ENCODE measurements at regions not wholly inside any gene's neighbourhood (a gene's known extent, or its start where the extent isn't known, plus 50 kb on each side); places are given as distances from the start of the nearest gene placed in this dataset.

- TF ChIP-seq ZNF441 (CRISPR knock-in tag; IDR thresholded peaks at IDR 0.05; ENCODE audit: borderline replicate concordance) (no peak), ZNF784 (CRISPR knock-in tag; IDR thresholded peaks at IDR 0.05; ENCODE audit: borderline replicate concordance) (no peak), ZNF530 (CRISPR knock-in tag; IDR thresholded peaks at IDR 0.05; ENCODE audit: low read depth) (no peak), ZNF362 (CRISPR knock-in tag; IDR thresholded peaks at IDR 0.05; ENCODE audit: borderline replicate concordance) (peak; percentile 83; the same call in 1 of the 2 replicates), ATF3 (CRISPR knock-in tag; IDR thresholded peaks at IDR 0.05) (0 out of 2 replicates have a peak, but pooled peaks have one; percentile 46), ZFP37 (CRISPR knock-in tag; IDR thresholded peaks at IDR 0.05; ENCODE audit: borderline replicate concordance) (no peak), RFX1 (IDR thresholded peaks at IDR 0.05) (no peak), ZNF512 (CRISPR knock-in tag; IDR thresholded peaks at IDR 0.05) (no peak), HNRNPUL1 (IDR thresholded peaks at IDR 0.05; ENCODE audit: low read depth, low read length) (no peak), SNAPC4 (CRISPR knock-in tag; IDR thresholded peaks at IDR 0.05) (no peak), ZNF17 (CRISPR knock-in tag; IDR thresholded peaks at IDR 0.05) (no peak), AHDC1 (CRISPR knock-in tag; IDR thresholded peaks at IDR 0.05; ENCODE audit: borderline replicate concordance) (peak; percentile 23; the same call in 1 of the 2 replicates), SALL1 (CRISPR knock-in tag; IDR thresholded peaks at IDR 0.05) (peak; percentile 53; the same call in 1 of the 2 replicates), ZNF766 (CRISPR knock-in tag; IDR thresholded peaks at IDR 0.05; ENCODE audit: borderline replicate concordance) (no peak), RAD21 (CRISPR knock-in tag; IDR thresholded peaks at IDR 0.05) (no peak)
These were observed 464.3 kb downstream of the GRXCR1 start (continued) for GRCh38 chr4:43356786-43357185.

Measured in HepG2 (cell line).